HL-60 (cell line): ENCODE measurements at regions not wholly inside any gene's neighbourhood (a gene's known extent, or its start where the extent isn't known, plus 50 kb on each side); places are given as distances from the start of the nearest gene placed in this dataset.

ENCODE experiments used
- GABPA ChIP-seq: IDR thresholded peaks from 2 replicates; pipeline ENCODE4 v1.6.1; 2012; ENCODE audit warnings: low read depth
- POLR2AphosphoS5 ChIP-seq: IDR thresholded peaks from 2 replicates; pipeline ENCODE4 v1.6.1; 2012; ENCODE audit warnings: low read depth
- SPI1 ChIP-seq: IDR thresholded peaks from 2 replicates; pipeline ENCODE4 v1.6.1; 2012; ENCODE audit warnings: low read depth, mild to moderate bottlenecking, borderline replicate concordance
- TF ChIP-seq, protein P1 (sequence below): IDR thresholded peaks from one replicate; pipeline ENCODE4 v1.5.1; 2011; ENCODE audit warnings: low read length, control low read depth, inconsistent platforms; ENCODE audit not compliant: insufficient read depth
- TF ChIP-seq, protein P2 (sequence below): IDR thresholded peaks from 2 replicates; pipeline ENCODE4 v1.6.1; 2012; ENCODE audit warnings: low read depth; ENCODE audit not compliant: insufficient replicate concordance

DNA sequence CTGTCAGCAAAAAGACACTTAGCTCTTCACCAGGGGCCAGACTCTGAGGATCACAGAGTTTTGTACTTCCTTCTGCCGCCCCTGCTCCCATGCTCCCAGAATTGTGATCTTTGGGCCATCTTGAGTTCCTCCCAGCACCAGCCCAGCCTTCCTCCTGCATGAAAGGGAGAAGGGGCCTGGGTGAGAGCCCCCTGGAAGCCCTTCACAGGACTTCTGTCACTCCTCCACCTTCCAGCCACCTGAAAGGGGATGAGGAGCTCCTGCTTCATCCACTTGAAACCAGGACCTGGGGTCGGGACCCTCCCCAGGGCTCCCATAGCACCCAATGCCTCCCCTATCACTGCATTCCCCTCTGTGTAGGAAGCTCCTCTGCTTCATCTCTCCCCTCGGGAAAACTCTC is 174.2 kb downstream of the BUD13 start:
- TF ChIP-seq, protein P1, sequence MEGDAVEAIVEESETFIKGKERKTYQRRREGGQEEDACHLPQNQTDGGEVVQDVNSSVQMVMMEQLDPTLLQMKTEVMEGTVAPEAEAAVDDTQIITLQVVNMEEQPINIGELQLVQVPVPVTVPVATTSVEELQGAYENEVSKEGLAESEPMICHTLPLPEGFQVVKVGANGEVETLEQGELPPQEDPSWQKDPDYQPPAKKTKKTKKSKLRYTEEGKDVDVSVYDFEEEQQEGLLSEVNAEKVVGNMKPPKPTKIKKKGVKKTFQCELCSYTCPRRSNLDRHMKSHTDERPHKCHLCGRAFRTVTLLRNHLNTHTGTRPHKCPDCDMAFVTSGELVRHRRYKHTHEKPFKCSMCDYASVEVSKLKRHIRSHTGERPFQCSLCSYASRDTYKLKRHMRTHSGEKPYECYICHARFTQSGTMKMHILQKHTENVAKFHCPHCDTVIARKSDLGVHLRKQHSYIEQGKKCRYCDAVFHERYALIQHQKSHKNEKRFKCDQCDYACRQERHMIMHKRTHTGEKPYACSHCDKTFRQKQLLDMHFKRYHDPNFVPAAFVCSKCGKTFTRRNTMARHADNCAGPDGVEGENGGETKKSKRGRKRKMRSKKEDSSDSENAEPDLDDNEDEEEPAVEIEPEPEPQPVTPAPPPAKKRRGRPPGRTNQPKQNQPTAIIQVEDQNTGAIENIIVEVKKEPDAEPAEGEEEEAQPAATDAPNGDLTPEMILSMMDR = no peak
- TF ChIP-seq, protein P2, sequence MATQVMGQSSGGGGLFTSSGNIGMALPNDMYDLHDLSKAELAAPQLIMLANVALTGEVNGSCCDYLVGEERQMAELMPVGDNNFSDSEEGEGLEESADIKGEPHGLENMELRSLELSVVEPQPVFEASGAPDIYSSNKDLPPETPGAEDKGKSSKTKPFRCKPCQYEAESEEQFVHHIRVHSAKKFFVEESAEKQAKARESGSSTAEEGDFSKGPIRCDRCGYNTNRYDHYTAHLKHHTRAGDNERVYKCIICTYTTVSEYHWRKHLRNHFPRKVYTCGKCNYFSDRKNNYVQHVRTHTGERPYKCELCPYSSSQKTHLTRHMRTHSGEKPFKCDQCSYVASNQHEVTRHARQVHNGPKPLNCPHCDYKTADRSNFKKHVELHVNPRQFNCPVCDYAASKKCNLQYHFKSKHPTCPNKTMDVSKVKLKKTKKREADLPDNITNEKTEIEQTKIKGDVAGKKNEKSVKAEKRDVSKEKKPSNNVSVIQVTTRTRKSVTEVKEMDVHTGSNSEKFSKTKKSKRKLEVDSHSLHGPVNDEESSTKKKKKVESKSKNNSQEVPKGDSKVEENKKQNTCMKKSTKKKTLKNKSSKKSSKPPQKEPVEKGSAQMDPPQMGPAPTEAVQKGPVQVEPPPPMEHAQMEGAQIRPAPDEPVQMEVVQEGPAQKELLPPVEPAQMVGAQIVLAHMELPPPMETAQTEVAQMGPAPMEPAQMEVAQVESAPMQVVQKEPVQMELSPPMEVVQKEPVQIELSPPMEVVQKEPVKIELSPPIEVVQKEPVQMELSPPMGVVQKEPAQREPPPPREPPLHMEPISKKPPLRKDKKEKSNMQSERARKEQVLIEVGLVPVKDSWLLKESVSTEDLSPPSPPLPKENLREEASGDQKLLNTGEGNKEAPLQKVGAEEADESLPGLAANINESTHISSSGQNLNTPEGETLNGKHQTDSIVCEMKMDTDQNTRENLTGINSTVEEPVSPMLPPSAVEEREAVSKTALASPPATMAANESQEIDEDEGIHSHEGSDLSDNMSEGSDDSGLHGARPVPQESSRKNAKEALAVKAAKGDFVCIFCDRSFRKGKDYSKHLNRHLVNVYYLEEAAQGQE = no peak
- TF ChIP-seq SPI1 = no peak
- TF ChIP-seq POLR2AphosphoS5 = no peak
- no peak for TF ChIP-seq GABPA
